HK-2 (cell line): ENCODE measurements at regions not wholly inside any gene's neighbourhood (a gene's known extent, or its start where the extent isn't known, plus 50 kb on each side); places are given as distances from the start of the nearest gene placed in this dataset.

Experiments used
- DNase-seq: peaks from one replicate; pipeline ENCODE4 v3.0.0-alpha.2; 2018; ENCODE audit not compliant: unreplicated experiment

- DNase-seq: no peak
Measured at GRCh38 chr1:86296305-86297205, 99.6 kb downstream of the ODF2L start.

GRCh38 chr1:86289746-86290145, 106.4 kb downstream of the ODF2L start:
- DNase-seq: no peak

- no peak for DNase-seq
Measured at GRCh38 chr1:86289161-86289560, 107.0 kb downstream of the ODF2L start.

- no peak for DNase-seq
Measured at GRCh38 chr1:86288586-86289147, 107.5 kb downstream of the ODF2L start.

- no peak for DNase-seq
Measured at GRCh38 chr1:86285796-86286195, 110.3 kb downstream of the ODF2L start.

- no peak for DNase-seq
Measured at GRCh38 chr1:86282611-86283010, 113.5 kb downstream of the ODF2L start.

- no peak for DNase-seq
Measured at GRCh38 chr1:86277936-86278335, 118.2 kb downstream of the ODF2L start.

- no peak for DNase-seq
Measured at GRCh38 chr1:86273066-86273465, 116.5 kb upstream of the COL24A1 start.

GRCh38 chr1:86272083-86272482, 115.5 kb upstream of the COL24A1 start:
- no peak for DNase-seq

GRCh38 chr1:86271046-86271445, 114.5 kb upstream of the COL24A1 start:
- no peak for DNase-seq

- no peak for DNase-seq
Measured at GRCh38 chr1:86263101-86263500, 106.5 kb upstream of the COL24A1 start.

- DNase-seq: no peak
Measured at GRCh38 chr1:86260476-86260875, 103.9 kb upstream of the COL24A1 start.

- DNase-seq: no peak
Measured at GRCh38 chr1:86259390-86259789, 102.8 kb upstream of the COL24A1 start.

- no peak for DNase-seq
Measured at GRCh38 chr1:86258101-86258500, 101.5 kb upstream of the COL24A1 start.

- DNase-seq: no peak
Measured at GRCh38 chr1:86247597-86248279, 91.2 kb upstream of the COL24A1 start.

GRCh38 chr1:86245566-86246190, 89.1 kb upstream of the COL24A1 start:
- DNase-seq: no peak

GRCh38 chr1:86239894-86240293, 83.3 kb upstream of the COL24A1 start:
- no peak for DNase-seq

GRCh38 chr1:86239490-86239889, 82.9 kb upstream of the COL24A1 start:
- DNase-seq: no peak

- no peak for DNase-seq
Measured at GRCh38 chr1:86238226-86238625, 81.7 kb upstream of the COL24A1 start.

GRCh38 chr1:86235852-86236251, 79.3 kb upstream of the COL24A1 start:
- DNase-seq: no peak

GRCh38 chr1:86233403-86233802, 76.8 kb upstream of the COL24A1 start:
- DNase-seq: no peak

GRCh38 chr1:86231076-86231475, 74.5 kb upstream of the COL24A1 start:
- DNase-seq: no peak
